Small intestine (tissue), 7 donors: ENCODE measurements at regions not wholly inside any gene's neighbourhood (a gene's known extent, or its start where the extent isn't known, plus 50 kb on each side); places are given as distances from the start of the nearest gene placed in this dataset.
A peak's percentile ranks its signal among the peaks of the same experiment; 100 is the strongest.

Experiments
- DNase-seq, 2 donors: peaks; one replicate each; pipeline versions ENCODE4 v3.0.0 to v3.0.0-alpha.2; 2013
- FAIRE-seq: peaks from 2 replicates; lab custom pipeline; 2012; peaks lifted over from hg19 to GRCh38; lab: Jason Lieb, UNC
- H3K27ac ChIP-seq, 3 donors: one replicate each; pipeline ENCODE4 v1.5.1; 2013; ENCODE audit warnings: low read length in 2 of 3, mild to moderate bottlenecking in 2 of 3, control low read depth in 1 of 3, inconsistent platforms in 1 of 3, low read depth in 1 of 3, moderate library complexity in 1 of 3
- H3K27me3 ChIP-seq, 3 donors: one replicate each; pipeline ENCODE4 v1.6.1; 2013; ENCODE audit warnings: low read length in 3 of 3, inconsistent platforms in 1 of 3; ENCODE audit not compliant: control insufficient read depth in 3 of 3, insufficient read depth in 3 of 3
- H3K36me3 ChIP-seq, 3 donors: one replicate each; pipeline ENCODE4 v1.6.1; 2013; ENCODE audit warnings: low read length in 3 of 3, inconsistent platforms in 1 of 3, low read depth in 1 of 3, mild to moderate bottlenecking in 1 of 3, moderate library complexity in 1 of 3; ENCODE audit not compliant: control insufficient read depth in 3 of 3, insufficient read depth in 2 of 3
- H3K4me1 ChIP-seq, 3 donors: one replicate each; pipeline ENCODE4 v1.6.1; 2013; ENCODE audit warnings: low read length in 2 of 3, inconsistent platforms in 1 of 3, low read depth in 1 of 3, mild to moderate bottlenecking in 1 of 3, moderate library complexity in 1 of 3; ENCODE audit not compliant: control insufficient read depth in 3 of 3, insufficient read depth in 2 of 3
- H3K4me3 ChIP-seq, 3 donors: one replicate each; pipeline ENCODE4 v1.5.1; 2013; ENCODE audit warnings: low read length in 3 of 3, control low read depth in 1 of 3, inconsistent platforms in 1 of 3, low read depth in 1 of 3, mild to moderate bottlenecking in 1 of 3, moderate library complexity in 1 of 3
- H3K9me3 ChIP-seq, 2 donors: one replicate each; pipeline ENCODE4 v1.6.1; 2013; ENCODE audit warnings: low read depth in 1 of 2, low read length in 1 of 2; ENCODE audit not compliant: control insufficient read depth in 2 of 2, insufficient read depth in 1 of 2
- WGBS, 3 donors: extraction: QIAGEN DNeasy Blood & Tissue Kit; methylation state at CpG; one replicate each; pipeline ENCODE4 v1.1.7; 2013; 5-methylcytosine and 5-hydroxymethylcytosine counted together
- donor health status: healthy with polysubstance abuse.
- donor health status: control.
- donor health status: control.
- donor health status: Bipolar disorder and iron deficiency.
- donor health status: healthy.

GRCh38 chr19:28793391-28794168 lies 419.4 kb downstream of the UQCRFS1 start:
- WGBS, 3 donors = 6 to 11% (median 8%) methylated on average over 58 to 97 of the region's 97 CpGs
- H3K4me1 ChIP-seq = no peaks in the 10 kb centered on the region
- H3K36me3 ChIP-seq = no peaks in the 10 kb centered on the region
- no peak for FAIRE-seq
- no peaks in the 10 kb centered on the region for H3K9me3 ChIP-seq
- no peak for DNase-seq
- H3K4me3 ChIP-seq = peak overlapping the region in 1 of 3 donors; percentile 36
- H3K27me3 ChIP-seq = peaks cover 5 to 10% (median 9%) of the 10 kb centered on the region in 3 donors
- no peak overlapping the region for H3K27ac ChIP-seq

DNA sequence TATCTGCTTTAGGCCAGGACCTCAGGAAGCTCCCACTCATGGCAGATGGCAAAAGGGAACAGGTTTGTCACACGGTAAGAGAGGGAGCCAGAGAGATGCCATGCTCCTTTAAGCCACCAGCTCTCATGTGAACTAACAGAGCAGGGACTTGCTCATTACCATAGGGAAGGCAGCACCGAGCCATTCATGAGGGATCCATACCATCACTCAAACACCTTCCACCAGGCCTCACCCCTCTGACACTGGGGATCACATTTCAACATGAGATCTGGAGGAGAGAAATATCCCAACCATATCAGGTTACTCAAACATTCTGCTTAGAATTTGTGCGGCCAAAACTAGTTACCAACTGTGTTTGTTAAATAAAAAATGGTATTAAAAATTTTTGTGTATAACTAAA lies 427.0 kb downstream of the UQCRFS1 start:
- H3K36me3 ChIP-seq = no peaks in the 10 kb centered on the region

DNA sequence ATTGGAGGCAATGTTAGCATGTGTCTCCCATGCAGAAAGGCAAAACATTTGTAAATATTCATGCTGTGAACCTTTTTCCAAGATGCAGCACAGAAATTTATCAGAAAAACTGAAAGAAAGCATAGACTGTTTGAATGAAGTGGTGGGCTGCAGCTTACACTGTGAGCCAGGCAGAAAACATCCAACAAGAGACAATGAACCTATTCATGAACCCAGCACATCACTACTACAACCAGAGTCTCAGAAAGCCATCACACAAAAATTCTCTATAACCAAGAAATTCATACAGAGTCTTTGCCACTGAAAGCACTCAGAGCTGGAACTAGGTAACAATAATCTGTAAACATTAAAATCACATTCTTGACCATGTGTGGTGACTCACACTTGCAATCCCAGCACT lies 448.9 kb downstream of the UQCRFS1 start:
- no peak for FAIRE-seq
- Histone ChIP-seq H3K4me3 (no peak overlapping the region), H3K9me3 (no peaks in the 10 kb centered on the region)

More for the DNA sequence above, 427.0 kb downstream of the UQCRFS1 start:
- Histone ChIP-seq H3K4me3 (no peak overlapping the region), H3K27me3 (no peaks in the 10 kb centered on the region), H3K4me1 (no peaks in the 10 kb centered on the region), H3K27ac (no peak overlapping the region), H3K9me3 (peaks cover 0 to 2% of the 10 kb centered on the region in 2 donors)
- WGBS, 3 donors = 29 to 48% (median 41%) methylated on average over 3 of the region's 3 CpGs
- no peak for DNase-seq
- FAIRE-seq = no peak

DNA sequence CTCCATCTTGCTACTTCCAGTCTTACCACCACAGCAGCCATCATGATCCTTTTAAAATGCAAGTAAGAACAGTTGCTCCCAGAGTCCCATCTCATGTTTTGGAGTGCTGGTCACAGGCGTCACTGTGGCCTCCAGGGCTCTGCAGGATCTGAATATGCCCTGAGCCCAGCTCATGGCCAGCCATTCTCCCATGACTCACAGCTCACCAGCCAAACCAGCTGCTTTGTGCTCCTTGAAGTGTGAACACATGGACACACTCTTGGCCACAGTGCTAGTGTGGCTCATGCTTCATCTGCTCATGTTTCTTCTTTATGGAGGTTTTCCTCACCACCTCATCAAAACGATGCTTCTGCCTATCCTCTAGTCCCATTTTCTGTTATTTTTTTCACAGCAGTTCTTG lies 466.5 kb downstream of the UQCRFS1 start:
- no peaks in the 10 kb centered on the region for H3K4me1 ChIP-seq
- no peaks in the 10 kb centered on the region for H3K36me3 ChIP-seq
- no peak overlapping the region for H3K4me3 ChIP-seq
- H3K9me3 ChIP-seq = no peaks in the 10 kb centered on the region
- no peak overlapping the region for H3K27ac ChIP-seq
- DNase-seq (no peak), FAIRE-seq (no peak)
- H3K27me3 ChIP-seq = no peaks in the 10 kb centered on the region
- 33 to 75% (median 64%) methylated on average over 2 of the region's 2 CpGs for whole genome bisulfite sequencing, 3 donors

More for the DNA sequence above, 448.9 kb downstream of the UQCRFS1 start:
- no peaks in the 10 kb centered on the region for H3K4me1 ChIP-seq
- DNase-seq = no peak
- no peaks in the 10 kb centered on the region for H3K27me3 ChIP-seq
- H3K36me3 ChIP-seq = no peaks in the 10 kb centered on the region
- no peak overlapping the region for H3K27ac ChIP-seq

GRCh38 chr19:28744943-28745342 lies 468.0 kb downstream of the UQCRFS1 start:
- 46 to 59% (median 50%) methylated on average over 6 of the region's 6 CpGs for WGBS, 3 donors
- FAIRE-seq (no peak), DNase-seq (no peak)
- no peaks in the 10 kb centered on the region for H3K9me3 ChIP-seq
- H3K27ac ChIP-seq = no peak overlapping the region
- no peak overlapping the region for H3K4me3 ChIP-seq
- no peaks in the 10 kb centered on the region for H3K27me3 ChIP-seq
- H3K36me3 ChIP-seq = no peaks in the 10 kb centered on the region
- no peaks in the 10 kb centered on the region for H3K4me1 ChIP-seq

DNA sequence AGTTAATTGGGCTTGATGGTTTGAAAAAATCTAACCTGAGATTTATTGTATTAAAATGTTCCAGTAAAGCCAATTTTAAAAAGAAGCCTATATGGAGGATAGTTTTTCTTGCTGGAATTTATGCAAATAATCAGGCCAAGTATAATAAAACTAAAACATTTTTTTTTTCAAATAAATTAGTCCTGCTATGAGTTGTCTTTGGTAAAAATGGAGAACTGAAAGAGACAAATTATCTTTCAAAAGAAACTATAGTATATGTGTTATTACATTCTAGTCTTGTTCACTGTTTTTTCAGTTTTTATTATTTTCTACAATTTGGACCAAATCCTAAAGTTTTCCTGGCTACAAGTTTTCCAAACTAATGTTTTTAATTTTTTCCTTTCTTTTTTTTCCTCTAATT lies 468.9 kb downstream of the UQCRFS1 start:
- H3K4me3 ChIP-seq = no peak overlapping the region
- H3K27me3 ChIP-seq = no peaks in the 10 kb centered on the region
- FAIRE-seq = no peak
- no peak for DNase-seq
- no peaks in the 10 kb centered on the region for H3K4me1 ChIP-seq
- no peaks in the 10 kb centered on the region for H3K9me3 ChIP-seq
- H3K27ac ChIP-seq = no peak overlapping the region
- no peaks in the 10 kb centered on the region for H3K36me3 ChIP-seq

GRCh38 chr19:28737021-28737895 lies 475.7 kb downstream of the UQCRFS1 start:
- DNase-seq (peak; percentile 48 to 49), FAIRE-seq (no peak)

GRCh38 chr19:28736528-28736927 lies 476.4 kb downstream of the UQCRFS1 start:
- Histone ChIP-seq H3K4me1 (peaks cover 0 to 2% (median 0%) of the 10 kb centered on the region in 3 donors), H3K9me3 (no peaks in the 10 kb centered on the region), H3K27ac (no peak overlapping the region), H3K4me3 (no peak overlapping the region), H3K27me3 (no peaks in the 10 kb centered on the region), H3K36me3 (no peaks in the 10 kb centered on the region)
- FAIRE-seq (no peak), DNase-seq (no peak)
- 84 to 92% (median 85%) methylated on average over 5 of the region's 5 CpGs for WGBS, 3 donors

More at GRCh38 chr19:28737021-28737895, 475.7 kb downstream of the UQCRFS1 start:
- Histone ChIP-seq H3K4me1 (peaks cover 0 to 2% (median 0%) of the 10 kb centered on the region in 3 donors), H3K27ac (no peak overlapping the region), H3K27me3 (no peaks in the 10 kb centered on the region), H3K9me3 (no peaks in the 10 kb centered on the region), H3K36me3 (no peaks in the 10 kb centered on the region), H3K4me3 (no peak overlapping the region)
- WGBS, 3 donors = 20 to 23% (median 21%) methylated on average over 6 of the region's 6 CpGs
